H1 (cell line): ENCODE measurements at regions not wholly inside any gene's neighbourhood (a gene's known extent, or its start where the extent isn't known, plus 50 kb on each side); places are given as distances from the start of the nearest gene placed in this dataset.

Experiments
- CTCF ChIA-PET: fragments of 300-600 bp; sonication (Branson Sonifier 250); formaldehyde crosslinking; loops from one replicate; lab custom pipeline; 2021; ENCODE audit not compliant: partially characterized antibody; lab: Charles Lee
- POLR2A ChIA-PET: fragments of 300-600 bp; sonication (Branson Sonifier 250); formaldehyde crosslinking; loops from one replicate; lab custom pipeline; 2021; ENCODE audit warnings: inconsistent platforms; ENCODE audit not compliant: partially characterized antibody; lab: Charles Lee
- DNase-seq, 2 experiments: peaks; one replicate each; pipeline versions ENCODE4 v3.0.0 to v3.0.0-alpha.2; 2010 to 2022; ENCODE audit warnings: low spot score in 2 of 2, low read depth in 1 of 2, mixed read lengths in 1 of 2
- FAIRE-seq: peaks from 2 replicates; lab custom pipeline; 2011; peaks lifted over from hg19 to GRCh38; lab: Jason Lieb, UNC
- H2AFZ ChIP-seq: 2 replicates; pipeline ENCODE4 v1.8.1; 2012; ENCODE audit warnings: low read length, inconsistent platforms
- H2AK5ac ChIP-seq: 2 replicates; pipeline ENCODE4 v1.6.1; 2013; ENCODE audit warnings: low read depth, low read length
- H2BK120ac ChIP-seq: replicated peaks from 2 replicates; pipeline ENCODE3; 2013; ENCODE audit warnings: low read depth, low read length, inconsistent platforms
- H2BK12ac ChIP-seq: 2 replicates; pipeline ENCODE4 v1.6.1; 2013; ENCODE audit warnings: low read depth, low read length
- H2BK15ac ChIP-seq: 2 replicates; pipeline ENCODE4 v1.6.1; 2013; ENCODE audit warnings: low read length
- H2BK20ac ChIP-seq: 2 replicates; pipeline ENCODE4 v1.6.1; 2013; ENCODE audit warnings: low read length
- H2BK5ac ChIP-seq: 2 replicates; pipeline ENCODE4 v1.6.1; 2013; ENCODE audit warnings: low read depth, low read length
- H3K14ac ChIP-seq: 2 replicates; pipeline ENCODE4 v1.6.1; 2013; ENCODE audit warnings: inconsistent platforms; ENCODE audit not compliant: insufficient read length
- H3K18ac ChIP-seq: 2 replicates; pipeline ENCODE4 v1.6.1; 2013; ENCODE audit warnings: low read length; ENCODE audit errors: extremely low read depth
- H3K23ac ChIP-seq: 2 replicates; pipeline ENCODE4 v1.6.1; 2013; ENCODE audit warnings: inconsistent platforms; ENCODE audit not compliant: insufficient read length
- H3K23me2 ChIP-seq: 2 replicates; pipeline ENCODE4 v1.6.1; 2013; ENCODE audit warnings: low read depth, low read length
- H3K27ac ChIP-seq: 2 replicates; pipeline ENCODE4 v1.6.1; 2011; ENCODE audit warnings: low read depth, low read length, inconsistent platforms
- H3K27me3 ChIP-seq, 4 experiments: replicated peaks in 1 of 4; 1 replicate in 1 of 4; 2 replicates in 3 of 4; pipeline versions ENCODE4 v1.6.1 to v1.8.1; 2011 to 2013; ENCODE audit warnings: low read length in 3 of 4, mild to moderate bottlenecking in 3 of 4, inconsistent platforms in 2 of 4, mixed read lengths in 2 of 4, moderate library complexity in 1 of 4; ENCODE audit not compliant: control insufficient read depth in 3 of 4, insufficient read depth in 3 of 4; ENCODE audit errors: extremely low read depth in 1 of 4
- H3K36me3 ChIP-seq, 4 experiments: 2 replicates each; pipeline versions ENCODE4 v1.6.1 to v1.8.1; 2011 to 2013; ENCODE audit warnings: mild to moderate bottlenecking in 4 of 4, low read length in 3 of 4, moderate library complexity in 2 of 4, control low read depth in 1 of 4, inconsistent platforms in 1 of 4; ENCODE audit not compliant: insufficient read depth in 4 of 4, control insufficient read depth in 2 of 4
- H3K4ac ChIP-seq: replicated peaks from 2 replicates; pipeline ENCODE3; 2013; ENCODE audit warnings: low read length, low read depth, mixed read lengths, inconsistent platforms; ENCODE audit not compliant: insufficient read length
- H3K4me1 ChIP-seq, 4 experiments: replicated peaks in 1 of 4; 1 replicate in 1 of 4; 2 replicates in 3 of 4; pipeline versions ENCODE4 v1.6.1 to v1.8.1; 2011 to 2013; ENCODE audit warnings: low read length in 3 of 4, inconsistent platforms in 2 of 4, mixed read lengths in 1 of 4; ENCODE audit not compliant: insufficient read depth in 4 of 4, control insufficient read depth in 3 of 4
- H3K4me2 ChIP-seq, 2 experiments: 2 replicates each; pipeline versions ENCODE4 v1.6.1 to v1.8.1; 2011 to 2013; ENCODE audit warnings: low read depth in 2 of 2, low read length in 2 of 2, control low read depth in 1 of 2, inconsistent platforms in 1 of 2, mild to moderate bottlenecking in 1 of 2; ENCODE audit not compliant: insufficient read depth in 1 of 2
- H3K4me3 ChIP-seq, 4 experiments: fragments of 200-600, 300-600 bp in 1 of 4; sonication (generic), shearing (Covaris generic), sonication (Bioruptor Twin) in 1 of 4; 2 replicates each; pipeline versions ENCODE4 v1.5.1 to v1.8.1; 2011 to 2016; ENCODE audit warnings: low read length in 4 of 4, low read depth in 3 of 4, control low read depth in 2 of 4, inconsistent platforms in 2 of 4, mild to moderate bottlenecking in 2 of 4, mixed read lengths in 1 of 4, moderate library complexity in 1 of 4; ENCODE audit not compliant: insufficient read depth in 2 of 4; ENCODE audit errors: extremely low read depth in 1 of 4
- H3K56ac ChIP-seq: replicated peaks from 2 replicates; pipeline ENCODE3; 2013; ENCODE audit warnings: low read depth, mild to moderate bottlenecking, mixed read lengths, low read length, inconsistent platforms; ENCODE audit not compliant: insufficient read length
- H3K79me1 ChIP-seq: 2 replicates; pipeline ENCODE4 v1.6.1; 2013; ENCODE audit warnings: low read depth, low read length, control low read depth
- H3K79me2 ChIP-seq, 2 experiments: 2 replicates each; pipeline versions ENCODE4 v1.6.1 to v1.8.1; 2012 to 2013; ENCODE audit warnings: low read length in 2 of 2, mild to moderate bottlenecking in 2 of 2, inconsistent platforms in 1 of 2; ENCODE audit not compliant: insufficient read depth in 2 of 2, control insufficient read depth in 1 of 2
- H3K9ac ChIP-seq, 4 experiments: replicated peaks in 1 of 4; 1 replicate in 1 of 4; 2 replicates in 3 of 4; pipeline versions ENCODE4 v1.6.1 to v1.8.1; 2011 to 2013; ENCODE audit warnings: low read depth in 3 of 4, low read length in 3 of 4, control low read depth in 2 of 4, mild to moderate bottlenecking in 2 of 4, moderate library complexity in 2 of 4, inconsistent platforms in 1 of 4; ENCODE audit errors: extremely low read depth in 1 of 4
- H3K9me3 ChIP-seq, 2 experiments: 2 replicates each; pipeline versions ENCODE4 v1.6.1 to v1.8.1; 2012 to 2013; ENCODE audit warnings: mild to moderate bottlenecking in 2 of 2, moderate library complexity in 2 of 2, control low read depth in 1 of 2, inconsistent platforms in 1 of 2, low read depth in 1 of 2, low read length in 1 of 2, mixed read lengths in 1 of 2; ENCODE audit not compliant: insufficient read depth in 2 of 2
- H4K20me1 ChIP-seq, 2 experiments: replicated peaks in 1 of 2; 2 replicates each; pipeline versions ENCODE3 to v1.8.1; 2011 to 2013; ENCODE audit warnings: inconsistent platforms in 2 of 2, low read length in 2 of 2, mild to moderate bottlenecking in 1 of 2; ENCODE audit not compliant: insufficient read depth in 2 of 2, control insufficient read depth in 1 of 2
- H4K5ac ChIP-seq: 2 replicates; pipeline ENCODE4 v1.6.1; 2013; ENCODE audit warnings: low read length, low read depth, mixed read lengths, inconsistent platforms; ENCODE audit not compliant: insufficient read length
- H4K8ac ChIP-seq: 2 replicates; pipeline ENCODE4 v1.8.0; 2013; ENCODE audit warnings: mild to moderate bottlenecking, moderate library complexity, low read length, inconsistent platforms; ENCODE audit not compliant: insufficient read depth; ENCODE audit errors: extremely low read depth
- H4K91ac ChIP-seq: replicated peaks from 2 replicates; pipeline ENCODE3; 2013; ENCODE audit warnings: low read length, mixed read lengths, inconsistent platforms; ENCODE audit not compliant: insufficient read length
- BRCA1 ChIP-seq: IDR thresholded peaks from 2 replicates; pipeline ENCODE4 v1.6.1; 2012; ENCODE audit warnings: low read depth, low read length, improper control_type of control experiment
- JUND ChIP-seq: IDR thresholded peaks from 2 replicates; pipeline ENCODE4 v1.6.1; 2011; ENCODE audit warnings: mild to moderate bottlenecking, improper control_type of control experiment, low read length
- RBBP5 ChIP-seq: IDR thresholded peaks from 2 replicates; pipeline ENCODE4 v1.7.1; 2012; ENCODE audit warnings: low read depth, mild to moderate bottlenecking, inconsistent platforms, low read length, moderate library complexity, borderline replicate concordance
- RFX5 ChIP-seq: IDR thresholded peaks from 2 replicates; pipeline ENCODE4 v1.6.1; 2011; ENCODE audit warnings: low read depth, low read length, improper control_type of control experiment, borderline replicate concordance
- SAP30 ChIP-seq: fragments of 300-600 bp; sonication (generic); IDR thresholded peaks from 2 replicates; pipeline ENCODE4 v1.7.1; 2012; ENCODE audit warnings: low read length, moderate library complexity, mild to moderate bottlenecking, inconsistent platforms; ENCODE audit not compliant: insufficient read depth, insufficient replicate concordance
- SP1 ChIP-seq: IDR thresholded peaks from 2 replicates; pipeline ENCODE4 v1.6.1; 2011; ENCODE audit warnings: low read depth, low read length
- WGBS, 2 experiments: shearing (Covaris generic) in 1 of 2; methylation state at CpG; one replicate each; pipeline versions ENCODE4 v1.1.6 to v1.1.7; 2013 to 2015; ENCODE audit warnings: low lambda C conversion rate in 2 of 2, mixed read lengths in 2 of 2, inconsistent platforms in 1 of 2, low coverage in 1 of 2, missing lambda C conversion rate in 1 of 2; ENCODE audit not compliant: insufficient replicate concordance in 2 of 2, insufficient coverage in 1 of 2, insufficient read length in 1 of 2; ENCODE audit errors: extremely low coverage in 1 of 2, missing lambda C conversion rate in 1 of 2; 5-methylcytosine and 5-hydroxymethylcytosine counted together

DNA sequence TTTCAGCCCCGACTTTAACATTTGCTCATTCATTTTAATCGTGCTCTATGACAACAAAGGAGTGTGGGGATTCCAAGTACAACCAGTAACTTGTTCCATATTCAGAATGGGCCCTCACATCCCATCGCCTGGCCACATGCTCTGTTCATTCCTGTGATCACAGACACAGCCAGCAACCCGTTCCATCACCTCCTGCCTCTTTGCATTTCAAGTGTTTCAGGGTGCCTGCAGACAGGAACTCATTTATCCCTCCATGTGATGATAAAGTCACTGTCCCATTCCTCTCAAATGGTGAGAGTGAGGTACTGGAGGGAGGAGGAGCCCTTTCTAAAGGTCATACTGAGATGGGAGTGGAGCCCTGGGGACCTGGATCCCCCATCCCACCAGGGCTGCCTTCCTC lies 571.1 kb downstream of the MAT2B start:
- Histone ChIP-seq H2BK12ac (no peak overlapping the region), H2BK120ac (no peak overlapping the region), H3K27ac (no peak overlapping the region), H2AK5ac (no peak overlapping the region), H3K4ac (no peak overlapping the region), H4K20me1 (no peaks in the 10 kb centered on the region), H4K5ac (no peak overlapping the region), H3K23me2 (no peaks in the 10 kb centered on the region), H3K4me1 (no peaks in the 10 kb centered on the region), H3K14ac (no peak overlapping the region), H3K27me3 (no peaks in the 10 kb centered on the region), H3K36me3 (no peaks in the 10 kb centered on the region), H2AFZ (0 out of 2 replicates have a peak overlapping the region, but pooled peaks have one; percentile 31), H3K56ac (no peak overlapping the region), H3K9ac (no peak overlapping the region), H3K79me1 (no peaks in the 10 kb centered on the region), H4K8ac (no peak overlapping the region), H3K4me3 (no peak overlapping the region), H4K91ac (no peak overlapping the region), H2BK20ac (no peak overlapping the region), H3K79me2 (no peaks in the 10 kb centered on the region), H2BK15ac (no peak overlapping the region), H3K23ac (no peak overlapping the region), H3K4me2 (no peak overlapping the region), H3K9me3 (no peaks in the 10 kb centered on the region), H2BK5ac (no peak overlapping the region), H3K18ac (no peak overlapping the region)
- FAIRE-seq = no peak
- WGBS, 2 experiments = 93% methylated on average over 4 of the region's 4 CpGs; no CpG with 5 or more reads in 1 of the 2 experiments
- no peak for DNase-seq
- TF ChIP-seq BRCA1 (no peak), JUND (no peak), RFX5 (no peak), RBBP5 (no peak), SP1 (no peak), SAP30 (no peak)
- ChIA-PET POLR2A (no interaction called here), CTCF (no interaction called here)
